ENCODE measurements at regions not wholly inside any gene's neighbourhood (a gene's known extent, or its start where the extent isn't known, plus 50 kb on each side); places are given as distances from the start of the nearest gene placed in this dataset.
A peak's percentile ranks its signal among the peaks of the same experiment; 100 is the strongest.

DNA sequence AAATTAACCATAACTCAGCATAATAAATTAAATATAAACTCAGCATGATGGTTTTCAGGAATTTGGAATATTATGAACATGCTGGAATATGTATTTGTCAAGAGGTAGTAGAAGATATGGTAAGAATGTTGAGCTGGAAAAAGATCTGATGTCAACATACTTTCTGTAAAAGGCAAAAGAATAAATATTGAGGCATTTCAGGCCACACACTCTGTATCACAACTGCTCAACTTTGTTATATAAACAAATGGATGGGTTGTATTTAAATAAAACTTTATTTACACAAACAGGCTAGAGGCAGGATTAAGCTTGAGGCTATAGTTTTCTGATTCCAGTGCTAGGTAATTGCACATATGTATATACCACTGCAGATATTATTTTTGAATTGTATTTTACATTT, 1409.4 kb downstream of the MRPL39 start:
- no peak for DNase-seq (ENCODE audit: extremely low read depth in 1 of 11, low read depth in 9 of 11, low spot score in 4 of 11)

DNA sequence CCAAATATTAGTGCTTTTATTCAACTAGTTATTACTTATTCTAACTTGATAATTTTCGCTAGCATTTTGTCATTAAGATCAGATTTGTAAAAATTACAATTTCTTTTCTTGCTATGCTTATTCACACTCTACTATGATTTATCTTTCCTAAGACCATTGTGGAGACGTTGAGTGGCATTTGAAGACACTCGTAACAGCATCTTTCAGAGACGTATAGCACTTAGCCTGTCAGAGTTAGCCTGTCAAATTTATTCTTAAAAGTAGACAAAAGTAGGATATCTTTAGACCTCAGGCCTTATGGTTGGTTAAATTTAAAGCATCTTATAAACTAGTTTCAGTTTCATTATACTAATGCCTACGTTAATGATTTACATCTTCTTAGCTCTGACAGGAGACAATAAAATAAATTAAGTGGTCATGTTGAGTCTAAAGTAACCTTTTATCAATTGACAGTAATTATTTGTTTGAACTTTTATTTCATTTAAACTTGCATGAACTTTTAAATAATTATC, 1410.1 kb downstream of the MRPL39 start:
- DNase-seq (ENCODE audit: extremely low read depth in 1 of 11, low read depth in 9 of 11, low spot score in 4 of 11) = no peak

- no peak for DNase-seq (ENCODE audit: extremely low read depth in 1 of 11, low read depth in 9 of 11, low spot score in 4 of 11)
Measured at GRCh38 chr21:24188506-24188905, 1418.8 kb downstream of the MRPL39 start.

- DNase-seq (ENCODE audit: extremely low read depth in 1 of 11, low read depth in 9 of 11, low spot score in 4 of 11) = peak in 3 of 11 donors; percentile 4 to 26 (median 7)
Measured at GRCh38 chr21:24183077-24183476, 1424.2 kb downstream of the MRPL39 start.

DNA sequence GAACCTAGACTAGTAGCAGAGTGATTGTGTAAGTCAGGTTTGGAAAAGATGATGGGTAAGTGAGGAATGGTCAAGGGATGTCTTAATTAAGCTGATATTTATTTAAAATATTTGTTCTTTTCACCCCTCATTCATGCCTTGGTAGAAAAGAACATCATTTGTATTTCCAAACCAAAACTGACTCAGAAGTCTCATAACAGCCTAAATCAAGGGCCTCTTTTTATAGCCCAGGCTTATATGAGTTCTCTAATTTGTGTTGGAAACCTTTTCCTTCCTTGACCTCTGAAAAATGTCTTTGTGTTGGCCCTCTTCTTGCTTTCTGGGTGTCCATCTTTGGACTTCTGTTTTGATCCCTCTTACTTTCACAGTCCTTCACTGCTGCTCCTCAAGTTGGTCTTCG, 1428.2 kb downstream of the MRPL39 start:
- DNase-seq (ENCODE audit: extremely low read depth in 1 of 11, low read depth in 9 of 11, low spot score in 4 of 11) = no peak

GRCh38 chr21:24175106-24175505, 1432.2 kb downstream of the MRPL39 start:
- no peak for DNase-seq (ENCODE audit: extremely low read depth in 1 of 11, low read depth in 9 of 11, low spot score in 4 of 11)

GRCh38 chr21:24171736-24172135, 1435.5 kb downstream of the MRPL39 start:
- no peak for DNase-seq (ENCODE audit: extremely low read depth in 1 of 11, low read depth in 9 of 11, low spot score in 4 of 11)

DNA sequence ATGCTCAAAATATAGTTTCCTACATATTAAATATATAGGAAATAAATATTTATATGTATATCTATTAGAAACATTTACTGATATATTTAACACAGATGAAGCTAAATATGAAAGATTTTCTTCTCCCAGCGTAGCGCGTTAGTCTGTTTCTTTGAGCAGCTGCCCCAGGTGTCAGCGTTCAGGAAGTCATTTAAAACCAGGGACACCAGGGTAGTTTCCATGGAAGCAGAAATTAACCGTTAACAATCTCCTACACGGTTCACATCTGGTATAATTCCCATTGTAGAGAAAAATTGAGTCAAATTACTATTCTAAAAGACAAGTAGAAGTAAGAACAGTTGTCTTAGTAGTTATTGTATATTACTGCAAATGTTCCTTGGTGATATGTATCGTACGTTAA, 1443.7 kb downstream of the MRPL39 start:
- peak in 2 of 11 donors; percentile 1 to 9 for DNase-seq (ENCODE audit: extremely low read depth in 1 of 11, low read depth in 9 of 11, low spot score in 4 of 11)

GRCh38 chr21:24160528-24160927, 1446.8 kb downstream of the MRPL39 start:
- no peak for DNase-seq (ENCODE audit: extremely low read depth in 1 of 11, low read depth in 9 of 11, low spot score in 4 of 11)

DNA sequence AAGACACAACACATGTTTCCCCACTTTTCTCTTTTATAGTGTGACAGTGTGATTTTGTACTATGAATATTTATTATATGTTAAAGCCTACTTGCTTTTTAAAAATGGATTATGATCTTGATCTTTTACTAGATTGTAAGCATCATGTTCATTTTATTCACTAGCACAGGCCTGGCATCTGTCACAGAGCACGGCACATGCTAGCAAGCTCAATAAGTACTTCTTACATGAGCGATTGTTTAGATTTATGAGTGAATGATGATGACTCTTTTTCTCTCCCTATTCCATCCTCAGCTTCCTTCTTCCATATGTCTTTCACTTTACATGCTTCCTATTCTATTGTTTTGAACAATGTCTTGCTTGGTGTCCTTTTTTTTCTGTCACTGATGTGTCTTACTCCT, 1454.1 kb downstream of the MRPL39 start:
- no peak for DNase-seq (ENCODE audit: extremely low read depth in 1 of 11, low read depth in 9 of 11, low spot score in 4 of 11)

DNA sequence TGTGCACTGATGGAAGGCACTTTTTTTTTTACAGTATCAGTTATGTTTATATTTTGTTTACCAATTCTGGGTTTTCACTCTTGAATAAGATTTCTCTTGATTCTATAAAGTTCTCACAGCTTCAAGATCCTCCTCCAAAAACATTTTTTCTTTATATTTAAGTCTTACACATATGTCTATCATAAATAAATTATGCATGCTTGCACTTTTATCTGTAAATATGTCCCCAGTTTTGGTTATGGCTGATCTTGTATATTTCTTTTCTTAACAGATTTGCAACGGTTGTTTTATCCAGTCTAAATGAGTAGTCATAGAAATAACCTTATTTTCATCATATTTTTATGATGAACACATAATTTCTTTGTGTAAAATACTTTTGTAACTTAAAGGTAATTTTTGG, 1456.5 kb downstream of the MRPL39 start:
- no peak for DNase-seq (ENCODE audit: extremely low read depth in 1 of 11, low read depth in 9 of 11, low spot score in 4 of 11)

- no peak for DNase-seq (ENCODE audit: extremely low read depth in 1 of 11, low read depth in 9 of 11, low spot score in 4 of 11)
Measured at GRCh38 chr21:24148461-24148860, 1458.8 kb downstream of the MRPL39 start.

GRCh38 chr21:24147674-24148073, 1459.6 kb downstream of the MRPL39 start:
- DNase-seq (ENCODE audit: extremely low read depth in 1 of 11, low read depth in 9 of 11, low spot score in 4 of 11) = no peak

- no peak for DNase-seq (ENCODE audit: extremely low read depth in 1 of 11, low read depth in 9 of 11, low spot score in 4 of 11)
Measured at GRCh38 chr21:24131056-24131455, 1476.2 kb downstream of the MRPL39 start.

DNA sequence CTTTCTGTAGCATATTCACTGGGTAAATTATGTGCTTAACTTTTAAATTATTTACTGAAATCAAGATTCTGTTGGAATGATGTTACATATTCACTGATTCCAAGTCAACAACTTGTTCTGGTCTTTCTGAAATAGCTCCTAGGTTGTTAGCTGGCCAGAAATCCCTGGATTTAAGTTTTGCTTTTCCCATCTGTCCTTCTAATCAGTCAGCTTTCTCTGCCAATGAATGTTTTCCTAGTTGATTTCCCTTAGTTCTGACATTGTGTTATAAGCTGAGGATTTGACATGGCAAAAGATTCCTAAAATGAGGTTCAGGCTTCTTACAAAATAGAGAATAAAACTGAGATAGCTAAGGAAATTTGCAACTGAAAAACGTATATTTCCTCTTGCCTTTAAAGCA, 1479.6 kb downstream of the MRPL39 start:
- DNase-seq (ENCODE audit: extremely low read depth in 1 of 11, low read depth in 9 of 11, low spot score in 4 of 11) = no peak

- DNase-seq (ENCODE audit: extremely low read depth in 1 of 11, low read depth in 9 of 11, low spot score in 4 of 11) = no peak
Measured at GRCh38 chr21:24123785-24124184, 1483.5 kb downstream of the MRPL39 start.

DNA sequence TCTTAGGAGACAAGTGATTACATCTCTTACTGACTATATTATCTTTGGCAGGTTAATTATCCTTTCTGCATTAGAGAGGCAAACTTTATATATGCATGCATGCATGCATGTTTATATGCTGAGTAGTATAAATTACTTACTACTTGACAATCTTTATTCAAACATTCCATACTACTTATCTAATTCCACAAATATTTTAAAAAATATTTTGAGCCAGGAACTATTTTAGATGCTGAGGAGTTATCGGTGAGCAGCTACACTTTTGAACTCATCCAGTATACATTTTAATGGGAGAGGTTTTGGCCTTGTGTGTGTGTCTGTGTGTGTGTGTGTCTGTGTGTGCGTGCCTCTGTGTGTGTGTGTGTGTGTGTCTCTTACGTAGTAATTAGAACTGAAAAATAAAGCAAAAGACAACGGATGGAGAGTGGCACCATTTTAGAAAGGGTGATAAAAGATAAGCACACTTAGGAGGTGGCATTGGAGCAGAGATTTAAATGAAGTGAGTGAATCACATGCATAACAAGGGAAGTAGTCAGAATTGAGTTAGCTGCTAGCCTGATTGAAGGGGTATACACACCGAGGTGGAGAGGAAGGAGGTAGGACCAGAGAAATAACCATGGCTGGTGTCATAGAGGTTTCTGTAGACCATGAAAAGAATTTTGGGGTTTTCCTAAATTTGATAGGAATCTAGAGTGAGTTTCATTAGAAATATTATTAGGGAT, 1488.4 kb downstream of the MRPL39 start:
- no peak for DNase-seq (ENCODE audit: extremely low read depth in 1 of 11, low read depth in 9 of 11, low spot score in 4 of 11)

DNA sequence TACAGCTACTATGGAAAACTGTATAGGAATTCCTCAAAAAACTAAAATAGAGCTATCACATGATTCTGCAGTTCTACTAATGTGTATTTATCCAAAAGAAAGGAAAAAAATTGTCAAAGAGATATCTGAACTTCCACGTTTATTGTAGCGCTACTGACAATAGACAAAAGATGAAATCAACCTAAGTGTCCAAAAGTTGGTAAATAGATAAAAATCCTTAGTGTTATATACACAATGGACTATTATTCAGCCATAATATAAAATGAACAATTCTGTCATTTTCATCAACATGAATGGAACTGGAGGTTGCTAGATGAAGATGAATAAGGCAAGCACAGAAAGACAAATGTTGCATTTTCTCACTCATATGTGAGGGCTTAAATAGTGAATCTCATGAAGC, 1492.1 kb downstream of the MRPL39 start:
- no peak for DNase-seq (ENCODE audit: extremely low read depth in 1 of 11, low read depth in 9 of 11, low spot score in 4 of 11)

DNA sequence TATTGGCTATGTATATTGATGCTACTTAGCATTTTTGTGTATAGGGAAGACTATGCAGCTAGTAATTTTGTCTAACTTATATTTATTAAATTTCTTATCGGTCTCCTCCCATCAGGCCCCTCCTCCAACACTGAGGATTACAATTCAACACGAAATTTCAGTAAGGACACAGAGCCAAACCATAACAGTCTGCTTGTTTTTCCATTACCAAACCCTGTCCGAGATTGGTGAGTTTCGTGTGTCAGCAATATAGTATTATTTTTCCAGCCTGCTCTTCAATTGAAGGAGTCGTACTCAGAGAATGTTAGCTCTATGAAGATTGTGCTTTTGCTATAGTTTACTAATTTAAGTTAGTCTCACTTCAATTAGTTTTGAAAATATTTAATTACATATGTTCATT, 1495.3 kb downstream of the MRPL39 start:
- no peak for DNase-seq (ENCODE audit: extremely low read depth in 1 of 11, low read depth in 9 of 11, low spot score in 4 of 11)

- DNase-seq (ENCODE audit: extremely low read depth in 1 of 11, low read depth in 9 of 11, low spot score in 4 of 11) = no peak
Measured at GRCh38 chr21:24110846-24111245, 1496.4 kb downstream of the MRPL39 start.

- no peak for DNase-seq (ENCODE audit: extremely low read depth in 1 of 11, low read depth in 9 of 11, low spot score in 4 of 11)
Measured at GRCh38 chr21:24097181-24097580, 1510.1 kb downstream of the MRPL39 start.

Measured in renal cortex interstitium (tissue), 11 donors.